Bronchial epithelial cell (primary cell): ENCODE measurements at regions not wholly inside any gene's neighbourhood (a gene's known extent, or its start where the extent isn't known, plus 50 kb on each side); places are given as distances from the start of the nearest gene placed in this dataset.
A peak's percentile ranks its signal among the peaks of the same experiment; 100 is the strongest.

Experiments
- DNase-seq: peaks from one replicate; pipeline ENCODE4 v3.0.0-alpha.2; 2010; ENCODE audit warnings: low read depth
- FAIRE-seq: peaks from 2 replicates; lab custom pipeline; 2011; peaks lifted over from hg19 to GRCh38; lab: Jason Lieb, UNC
- H3K27me3 ChIP-seq: 2 replicates; pipeline ENCODE4 v1.5.1; 2011; ENCODE audit warnings: low read length; ENCODE audit not compliant: control insufficient read depth, insufficient read depth
- H3K36me3 ChIP-seq: 2 replicates; pipeline ENCODE4 v1.5.1; 2011; ENCODE audit warnings: low read length; ENCODE audit not compliant: control insufficient read depth, insufficient read depth
- H3K4me3 ChIP-seq: 2 replicates; pipeline ENCODE4 v1.5.1; 2011; ENCODE audit warnings: mild to moderate bottlenecking, low read depth, low read length, control low read depth
- CTCF ChIP-seq: IDR thresholded peaks from 2 replicates; pipeline ENCODE4 v1.5.1; 2011; ENCODE audit warnings: mild to moderate bottlenecking, moderate library complexity, low read length, control low read depth, inconsistent platforms; ENCODE audit not compliant: insufficient read depth, severe bottlenecking

- Histone ChIP-seq H3K27me3 (no peaks in the 10 kb centered on the region), H3K4me3 (no peak overlapping the region), H3K36me3 (no peaks in the 10 kb centered on the region)
- DNase-seq (no peak), FAIRE-seq (no peak)
- no peak for TF ChIP-seq CTCF
These were observed 138.7 kb upstream of the ARRDC3 start for GRCh38 chr5:91521785-91522184.

GRCh38 chr5:91521334-91521733, 138.2 kb upstream of the ARRDC3 start:
- TF ChIP-seq CTCF: no peak
- Histone ChIP-seq H3K27me3 (no peaks in the 10 kb centered on the region), H3K4me3 (no peak overlapping the region), H3K36me3 (no peaks in the 10 kb centered on the region)
- FAIRE-seq (no peak), DNase-seq (peak; percentile 75)

- DNase-seq: no peak
- no peak for TF ChIP-seq CTCF
- H3K27me3 ChIP-seq: no peaks in the 10 kb centered on the region
- H3K36me3 ChIP-seq: no peaks in the 10 kb centered on the region
- FAIRE-seq: no peak
- H3K4me3 ChIP-seq: no peak overlapping the region
These were observed 131.3 kb upstream of the ARRDC3 start for GRCh38 chr5:91514400-91514799.

GRCh38 chr5:91503321-91503720, 120.2 kb upstream of the ARRDC3 start:
- H3K36me3 ChIP-seq: no peaks in the 10 kb centered on the region
- DNase-seq (no peak), FAIRE-seq (no peak)

GRCh38 chr5:91500758-91501157, 117.6 kb upstream of the ARRDC3 start:
- no peak for TF ChIP-seq CTCF
- no peaks in the 10 kb centered on the region for H3K36me3 ChIP-seq
- no peak overlapping the region for H3K4me3 ChIP-seq
- DNase-seq (no peak), FAIRE-seq (no peak)
- H3K27me3 ChIP-seq: no peaks in the 10 kb centered on the region

More at GRCh38 chr5:91503321-91503720, 120.2 kb upstream of the ARRDC3 start:
- TF ChIP-seq CTCF: no peak
- Histone ChIP-seq H3K27me3 (no peaks in the 10 kb centered on the region), H3K4me3 (no peak overlapping the region)

- DNase-seq (peak; percentile 44), FAIRE-seq (no peak)
- Histone ChIP-seq H3K27me3 (no peaks in the 10 kb centered on the region), H3K4me3 (no peak overlapping the region), H3K36me3 (no peaks in the 10 kb centered on the region)
- peak; percentile 39 for TF ChIP-seq CTCF
These were observed 116.9 kb upstream of the ARRDC3 start for GRCh38 chr5:91499943-91500531.
